H9 (cell line): ENCODE measurements at regions not wholly inside any gene's neighbourhood (a gene's known extent, or its start where the extent isn't known, plus 50 kb on each side); places are given as distances from the start of the nearest gene placed in this dataset.

Experiments used
- DNase-seq: peaks from one replicate; pipeline ENCODE4 v3.0.0-alpha.2; 2017
- H2AFZ ChIP-seq: one replicate; pipeline ENCODE4 v1.6.1; 2013; ENCODE audit warnings: mild to moderate bottlenecking, low read length, control low read depth, moderate library complexity
- H2AK5ac ChIP-seq: 2 replicates; pipeline ENCODE4 v1.6.1; 2013; ENCODE audit warnings: low read length, control low read depth, mixed read lengths; ENCODE audit not compliant: insufficient read length
- H2BK120ac ChIP-seq: one replicate; pipeline ENCODE4 v1.6.1; 2013; ENCODE audit warnings: low read depth, mild to moderate bottlenecking, low read length, control low read depth, inconsistent platforms; ENCODE audit not compliant: poor library complexity, severe bottlenecking
- H2BK12ac ChIP-seq: 2 replicates; pipeline ENCODE4 v1.6.1; 2013; ENCODE audit warnings: low read length, control low read depth, mixed read lengths, low read depth; ENCODE audit not compliant: insufficient read length
- H2BK15ac ChIP-seq: 2 replicates; pipeline ENCODE4 v1.6.1; 2013; ENCODE audit warnings: low read depth, low read length, control low read depth
- H2BK20ac ChIP-seq: one replicate; pipeline ENCODE4 v1.6.1; 2013; ENCODE audit warnings: low read depth, mild to moderate bottlenecking, low read length, control low read depth, inconsistent platforms; ENCODE audit not compliant: poor library complexity, severe bottlenecking
- H2BK5ac ChIP-seq: 2 replicates; pipeline ENCODE4 v1.6.1; 2013; ENCODE audit warnings: low read length, control low read depth, mixed read lengths; ENCODE audit not compliant: insufficient read length
- H3K14ac ChIP-seq: 2 replicates; pipeline ENCODE4 v1.6.1; 2013; ENCODE audit warnings: low read length, control low read depth; ENCODE audit not compliant: insufficient read depth
- H3K18ac ChIP-seq: 2 replicates; pipeline ENCODE4 v1.6.1; 2013; ENCODE audit warnings: low read depth, mild to moderate bottlenecking, mixed read lengths, low read length, control low read depth; ENCODE audit not compliant: insufficient read length
- H3K23ac ChIP-seq: 2 replicates; pipeline ENCODE4 v1.6.1; 2013; ENCODE audit warnings: low read length, control low read depth, mixed read lengths, low read depth; ENCODE audit not compliant: insufficient read length
- H3K23me2 ChIP-seq: 2 replicates; pipeline ENCODE4 v1.6.1; 2013; ENCODE audit warnings: low read depth, mild to moderate bottlenecking, mixed read lengths, low read length, control low read depth; ENCODE audit not compliant: insufficient read length, poor library complexity, severe bottlenecking
- H3K27ac ChIP-seq: 2 replicates; pipeline ENCODE4 v1.5.1; 2013; ENCODE audit warnings: low read length, control low read depth, mixed read lengths, low read depth; ENCODE audit not compliant: insufficient read length
- H3K27me3 ChIP-seq: 2 replicates; pipeline ENCODE4 v1.6.1; 2013; ENCODE audit warnings: low read length, control low read depth, inconsistent platforms; ENCODE audit not compliant: insufficient read depth
- H3K4ac ChIP-seq: 2 replicates; pipeline ENCODE4 v1.6.1; 2013; ENCODE audit warnings: low read depth, mild to moderate bottlenecking, control low read depth, inconsistent platforms, low read length, moderate library complexity
- H3K4me1 ChIP-seq: 2 replicates; pipeline ENCODE4 v1.6.1; 2013; ENCODE audit warnings: low read length, control low read depth, inconsistent platforms; ENCODE audit not compliant: insufficient read depth
- H3K4me2 ChIP-seq: 2 replicates; pipeline ENCODE4 v1.6.1; 2013; ENCODE audit warnings: low read length, control low read depth, mixed read lengths; ENCODE audit not compliant: insufficient read length, insufficient read depth
- H3K56ac ChIP-seq: 2 replicates; pipeline ENCODE4 v1.6.1; 2013; ENCODE audit warnings: low read depth, mild to moderate bottlenecking, mixed read lengths, low read length, control low read depth; ENCODE audit not compliant: insufficient read length
- H3K79me1 ChIP-seq: 2 replicates; pipeline ENCODE4 v1.6.1; 2013; ENCODE audit warnings: low read depth, mild to moderate bottlenecking, moderate library complexity, low read length, control low read depth, inconsistent platforms; ENCODE audit not compliant: insufficient read depth, poor library complexity, severe bottlenecking
- H3K79me2 ChIP-seq: 2 replicates; pipeline ENCODE4 v1.6.1; 2013; ENCODE audit warnings: low read length, control low read depth, inconsistent platforms; ENCODE audit not compliant: insufficient read depth
- H3K9ac ChIP-seq: 2 replicates; pipeline ENCODE4 v1.6.1; 2013; ENCODE audit warnings: low read length, control low read depth, mixed read lengths; ENCODE audit not compliant: insufficient read length; ENCODE audit errors: extremely low read depth
- H3K9me3 ChIP-seq: one replicate; pipeline ENCODE4 v1.6.1; 2013; ENCODE audit warnings: low read depth, low read length, inconsistent platforms; ENCODE audit not compliant: control insufficient read depth
- H3T11ph ChIP-seq: one replicate; pipeline ENCODE4 v1.6.1; 2013; ENCODE audit warnings: mild to moderate bottlenecking, low read length, control low read depth, inconsistent platforms
- H4K20me1 ChIP-seq: one replicate; pipeline ENCODE4 v1.6.1; 2013; ENCODE audit not compliant: control insufficient read depth, insufficient read length, insufficient read depth
- H4K5ac ChIP-seq: 2 replicates; pipeline ENCODE4 v1.6.1; 2013; ENCODE audit warnings: low read depth, mild to moderate bottlenecking, mixed read lengths, low read length, control low read depth; ENCODE audit not compliant: insufficient read length
- H4K8ac ChIP-seq: replicated peaks from 2 replicates; pipeline ENCODE4 v1.6.1; 2013; ENCODE audit warnings: low read length, control low read depth, mixed read lengths, low read depth; ENCODE audit not compliant: insufficient read length
- H4K91ac ChIP-seq: 2 replicates; pipeline ENCODE4 v1.6.1; 2013; ENCODE audit warnings: low read depth, mild to moderate bottlenecking, moderate library complexity, mixed read lengths, low read length, control low read depth; ENCODE audit not compliant: insufficient read length
- H3K27ac Mint-ChIP-seq, 3 experiments: 2 replicates in 2 of 3; 3 replicates in 1 of 3; pipeline ENCODE4 v1.8.0; 2020 to 2021; ENCODE audit warnings: mixed read lengths in 3 of 3, mild to moderate bottlenecking in 1 of 3, moderate library complexity in 1 of 3
- H3K27me3 Mint-ChIP-seq: 2 replicates; pipeline ENCODE4 v1.8.0; 2021; ENCODE audit warnings: low read depth, mild to moderate bottlenecking, moderate library complexity, mixed read lengths
- H3K36me3 Mint-ChIP-seq, 3 experiments: 2 replicates in 2 of 3; 3 replicates in 1 of 3; pipeline ENCODE4 v1.8.0; 2020 to 2021; ENCODE audit warnings: low read depth in 3 of 3, mixed read lengths in 3 of 3; ENCODE audit not compliant: insufficient read depth in 1 of 3
- H3K4me1 Mint-ChIP-seq, 2 experiments: 2 replicates each; pipeline ENCODE4 v1.8.0; 2020; ENCODE audit warnings: mixed read lengths in 2 of 2
- H3K4me3 Mint-ChIP-seq, 2 experiments: 2 replicates in 1 of 2; 3 replicates in 1 of 2; pipeline ENCODE4 v1.8.0; 2020 to 2021; ENCODE audit warnings: mild to moderate bottlenecking in 2 of 2, mixed read lengths in 2 of 2, moderate library complexity in 1 of 2
- H3K9me3 Mint-ChIP-seq, 2 experiments: 2 replicates in 1 of 2; 3 replicates in 1 of 2; pipeline ENCODE4 v1.8.0; 2020; ENCODE audit warnings: mild to moderate bottlenecking in 2 of 2, mixed read lengths in 2 of 2, moderate library complexity in 1 of 2
- WGBS: extraction: QIAGEN DNeasy Blood & Tissue Kit; methylation state at CpG from one replicate; pipeline ENCODE4 v1.1.7; 2013; ENCODE audit warnings: missing lambda C conversion rate, low lambda C conversion rate, mixed read lengths; ENCODE audit not compliant: insufficient read length; ENCODE audit errors: extremely low coverage; 5-methylcytosine and 5-hydroxymethylcytosine counted together
- TF ChIP-seq, protein P1 (sequence below): fragments of 200-600 bp; sonication (generic); conservative IDR thresholded peaks from 3 replicates; pipeline ENCODE4 v1.8.0; 2021; ENCODE audit warnings: antibody characterized with exemption, mild to moderate bottlenecking

DNA sequence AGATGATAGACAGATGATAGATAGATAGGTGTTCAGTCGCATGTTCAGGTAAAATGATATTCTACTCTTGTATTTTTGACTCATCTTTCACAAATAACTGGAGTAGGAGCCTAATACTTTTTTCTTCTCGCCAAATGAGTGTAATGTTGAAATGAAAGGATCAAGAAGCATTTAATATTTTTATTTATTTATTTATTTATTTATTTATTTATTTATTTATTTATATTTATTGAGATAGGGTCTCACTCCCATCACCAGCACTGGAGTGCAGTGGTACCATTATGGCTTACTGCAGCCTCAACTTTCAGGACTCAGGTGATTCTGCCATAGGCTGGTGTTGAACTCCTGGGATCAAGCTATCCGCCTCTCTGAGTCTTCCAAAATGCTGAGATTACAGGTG lies 298.8 kb downstream of the KCNC2 start:
- H3K9me3 ChIP-seq = no peaks in the 10 kb centered on the region
- H2AFZ ChIP-seq = no peak overlapping the region
- Mint-ChIP-seq H3K27me3 (no peaks in the 10 kb centered on the region), H3K4me1 (no peaks in the 10 kb centered on the region), H3K9me3 (no peaks in the 10 kb centered on the region), H3K4me3 (no peak overlapping the region), H3K36me3 (no peaks in the 10 kb centered on the region), H3K27ac (no peak overlapping the region)
- no peak overlapping the region for H2BK15ac ChIP-seq
- WGBS = no CpG with 5 or more reads among the region's 3 CpGs
- H3T11ph ChIP-seq = no peak overlapping the region
- H2AK5ac ChIP-seq = no peak overlapping the region
- H3K14ac ChIP-seq = no peak overlapping the region
- H2BK12ac ChIP-seq = no peak overlapping the region
- H4K91ac ChIP-seq = no peak overlapping the region
- H4K5ac ChIP-seq = no peak overlapping the region
- no peaks in the 10 kb centered on the region for H3K23me2 ChIP-seq
- no peak overlapping the region for H2BK20ac ChIP-seq
- no peak overlapping the region for H4K8ac ChIP-seq
- no peak overlapping the region for H3K18ac ChIP-seq
- no peak overlapping the region for H2BK120ac ChIP-seq
- H3K79me2 ChIP-seq = no peaks in the 10 kb centered on the region
- H3K9ac ChIP-seq = no peak overlapping the region
- H3K56ac ChIP-seq = no peak overlapping the region
- no peaks in the 10 kb centered on the region for H3K79me1 ChIP-seq
- H3K27ac ChIP-seq = no peak overlapping the region
- TF ChIP-seq, protein P1, sequence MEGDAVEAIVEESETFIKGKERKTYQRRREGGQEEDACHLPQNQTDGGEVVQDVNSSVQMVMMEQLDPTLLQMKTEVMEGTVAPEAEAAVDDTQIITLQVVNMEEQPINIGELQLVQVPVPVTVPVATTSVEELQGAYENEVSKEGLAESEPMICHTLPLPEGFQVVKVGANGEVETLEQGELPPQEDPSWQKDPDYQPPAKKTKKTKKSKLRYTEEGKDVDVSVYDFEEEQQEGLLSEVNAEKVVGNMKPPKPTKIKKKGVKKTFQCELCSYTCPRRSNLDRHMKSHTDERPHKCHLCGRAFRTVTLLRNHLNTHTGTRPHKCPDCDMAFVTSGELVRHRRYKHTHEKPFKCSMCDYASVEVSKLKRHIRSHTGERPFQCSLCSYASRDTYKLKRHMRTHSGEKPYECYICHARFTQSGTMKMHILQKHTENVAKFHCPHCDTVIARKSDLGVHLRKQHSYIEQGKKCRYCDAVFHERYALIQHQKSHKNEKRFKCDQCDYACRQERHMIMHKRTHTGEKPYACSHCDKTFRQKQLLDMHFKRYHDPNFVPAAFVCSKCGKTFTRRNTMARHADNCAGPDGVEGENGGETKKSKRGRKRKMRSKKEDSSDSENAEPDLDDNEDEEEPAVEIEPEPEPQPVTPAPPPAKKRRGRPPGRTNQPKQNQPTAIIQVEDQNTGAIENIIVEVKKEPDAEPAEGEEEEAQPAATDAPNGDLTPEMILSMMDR = no peak
- no peaks in the 10 kb centered on the region for H3K4me1 ChIP-seq
- no peak overlapping the region for H3K23ac ChIP-seq
- peaks cover 2% of the 10 kb centered on the region for H4K20me1 ChIP-seq
- H3K4ac ChIP-seq = no peak overlapping the region
- H3K4me2 ChIP-seq = no peak overlapping the region
- DNase-seq = no peak
- H2BK5ac ChIP-seq = no peak overlapping the region
- H3K27me3 ChIP-seq = no peaks in the 10 kb centered on the region
